HG02798 (cell line): ENCODE measurements at regions not wholly inside any gene's neighbourhood (a gene's known extent, or its start where the extent isn't known, plus 50 kb on each side); places are given as distances from the start of the nearest gene placed in this dataset.

Experiments used
- ATAC-seq: cut with Tn5 transposase; IDR thresholded peaks from one replicate; pipeline ENCODE4 v1.9.1; 2021; ENCODE audit warnings: mild to moderate bottlenecking; ENCODE audit not compliant: unreplicated experiment, poor library complexity

- no peak for ATAC-seq
Measured at GRCh38 chr12:126358806-126359205, 1293.6 kb downstream of the AACS start.

GRCh38 chr12:126359216-126359615 is 1294.0 kb downstream of the AACS start:
- no peak for ATAC-seq

- ATAC-seq = no peak
Measured at GRCh38 chr12:126361804-126362203, 1296.6 kb downstream of the AACS start.

GRCh38 chr12:126362493-126362892 is 1297.3 kb downstream of the AACS start:
- no peak for ATAC-seq

- no peak for ATAC-seq
Measured at GRCh38 chr12:126362964-126363363, 1297.7 kb downstream of the AACS start.

GRCh38 chr12:126369487-126370463 is 1304.5 kb downstream of the AACS start:
- no peak for ATAC-seq

GRCh38 chr12:126383506-126383905 is 1318.3 kb downstream of the AACS start:
- ATAC-seq = no peak

- ATAC-seq = no peak
Measured at GRCh38 chr12:126384026-126384564, 1318.9 kb downstream of the AACS start.

GRCh38 chr12:126385785-126386184 is 1320.5 kb downstream of the AACS start:
- ATAC-seq = no peak

GRCh38 chr12:126389220-126389841 is 1324.1 kb downstream of the AACS start:
- ATAC-seq = no peak

GRCh38 chr12:126389961-126390360 is 1324.7 kb downstream of the AACS start:
- ATAC-seq = no peak

- no peak for ATAC-seq
Measured at GRCh38 chr12:126390969-126391566, 1325.8 kb downstream of the AACS start.

GRCh38 chr12:126396536-126396935 is 1331.3 kb downstream of the AACS start:
- ATAC-seq = no peak

GRCh38 chr12:126397071-126397581 is 1331.9 kb downstream of the AACS start:
- no peak for ATAC-seq

- no peak for ATAC-seq
Measured at GRCh38 chr12:126397660-126398059, 1332.4 kb downstream of the AACS start.

GRCh38 chr12:126400831-126401230 is 1335.6 kb downstream of the AACS start:
- no peak for ATAC-seq

GRCh38 chr12:126404293-126404881 is 1339.2 kb downstream of the AACS start:
- no peak for ATAC-seq

- ATAC-seq = no peak
Measured at GRCh38 chr12:126418400-126418799, 1353.2 kb downstream of the AACS start.

GRCh38 chr12:126419131-126419530 is 1353.9 kb downstream of the AACS start:
- no peak for ATAC-seq

GRCh38 chr12:126424696-126425095 is 1359.5 kb downstream of the AACS start:
- no peak for ATAC-seq
